Ectodermal cell (in vitro differentiated cells): ENCODE measurements at regions not wholly inside any gene's neighbourhood (a gene's known extent, or its start where the extent isn't known, plus 50 kb on each side); places are given as distances from the start of the nearest gene placed in this dataset.
"Not testable (repeated sequence)": the region's sequence is repeated elsewhere in the genome, so short reads cannot be mapped to it uniquely, and the experiment has no call there.

Experiments used
- H3K27ac ChIP-seq: 2 replicates; pipeline ENCODE4 v1.7.0; 2013; ENCODE audit warnings: mild to moderate bottlenecking, low read depth, low read length; ENCODE audit not compliant: insufficient read depth, poor library complexity, severe bottlenecking
- H3K27me3 ChIP-seq: 2 replicates; pipeline ENCODE4 v1.7.0; 2013; ENCODE audit warnings: mild to moderate bottlenecking, low read length; ENCODE audit not compliant: insufficient read depth, control insufficient read depth, poor library complexity, severe bottlenecking
- H3K36me3 ChIP-seq: one replicate; pipeline ENCODE4 v1.7.0; 2013; ENCODE audit warnings: low read length; ENCODE audit not compliant: control insufficient read depth, insufficient read depth
- H3K4me1 ChIP-seq: one replicate; pipeline ENCODE4 v1.7.0; 2013; ENCODE audit warnings: low read length; ENCODE audit not compliant: control insufficient read depth, insufficient read depth
- H3K4me3 ChIP-seq: 2 replicates; pipeline ENCODE4 v1.7.0; 2013; ENCODE audit warnings: low read depth, low read length, control low read depth; ENCODE audit not compliant: insufficient read depth
- H3K9me3 ChIP-seq: 2 replicates; pipeline ENCODE4 v1.7.0; 2013; ENCODE audit warnings: mild to moderate bottlenecking, low read length, moderate library complexity; ENCODE audit not compliant: control insufficient read depth
- WGBS, 2 experiments: methylation state at CpG; one replicate each; pipeline ENCODE4 v1.1.7; 2013; ENCODE audit warnings: missing lambda C conversion rate in 2 of 2; 5-methylcytosine and 5-hydroxymethylcytosine counted together

DNA sequence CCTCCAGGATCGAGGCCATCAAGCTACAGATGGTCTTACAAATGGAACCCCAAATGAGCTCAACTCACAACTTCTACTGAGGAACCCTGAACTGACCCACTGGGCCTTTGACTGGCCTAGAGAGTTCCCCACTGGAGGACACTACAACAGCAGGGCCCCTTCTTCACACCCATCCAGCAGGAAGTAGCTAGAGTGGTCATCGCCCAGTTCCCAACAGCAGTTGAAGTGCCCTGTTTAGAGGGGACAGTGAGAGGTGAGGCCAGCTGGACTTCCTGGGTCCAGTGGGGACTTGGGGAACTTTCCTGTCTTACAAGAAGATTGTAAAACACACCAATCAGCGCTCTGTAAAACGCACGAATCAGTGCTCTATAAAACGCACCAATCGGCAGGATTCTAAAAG, 247.9 kb upstream of the BTG1 start:
- H3K27ac ChIP-seq: no peak overlapping the region
- WGBS, 2 experiments: 92 to 94% methylated on average over 7 of the region's 7 CpGs

DNA sequence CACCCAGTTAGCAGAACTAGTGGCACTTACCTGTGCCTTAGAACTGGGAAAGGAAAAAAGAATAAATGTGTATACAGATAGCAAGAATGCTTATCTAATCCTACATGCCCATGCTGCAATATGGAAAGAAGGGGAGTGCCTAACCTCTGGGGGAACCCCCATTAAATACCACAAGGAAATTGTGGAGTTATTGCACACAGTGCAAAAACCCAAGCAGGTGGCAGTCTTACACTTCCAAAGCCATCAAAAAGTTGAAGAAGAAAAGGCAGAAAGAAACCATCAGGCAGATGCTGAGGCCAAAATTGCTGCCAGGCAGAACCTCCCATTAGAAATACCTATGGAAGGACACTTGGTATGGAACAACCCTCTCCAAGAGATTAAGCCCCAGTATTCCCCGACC, 246.1 kb upstream of the BTG1 start:
- not testable (repeated sequence) for H3K9me3 ChIP-seq, H3K4me1 ChIP-seq, H3K36me3 ChIP-seq, H3K4me3 ChIP-seq, H3K27ac ChIP-seq, H3K27me3 ChIP-seq
- 91 to 100% methylated on average over 1 of the region's 1 CpG for WGBS, 2 experiments

More for the DNA sequence above, 247.9 kb upstream of the BTG1 start:
- no peaks in the 10 kb centered on the region for H3K9me3 ChIP-seq
- no peak overlapping the region for H3K4me3 ChIP-seq
- no peaks in the 10 kb centered on the region for H3K27me3 ChIP-seq
- no peaks in the 10 kb centered on the region for H3K4me1 ChIP-seq
- no peaks in the 10 kb centered on the region for H3K36me3 ChIP-seq

DNA sequence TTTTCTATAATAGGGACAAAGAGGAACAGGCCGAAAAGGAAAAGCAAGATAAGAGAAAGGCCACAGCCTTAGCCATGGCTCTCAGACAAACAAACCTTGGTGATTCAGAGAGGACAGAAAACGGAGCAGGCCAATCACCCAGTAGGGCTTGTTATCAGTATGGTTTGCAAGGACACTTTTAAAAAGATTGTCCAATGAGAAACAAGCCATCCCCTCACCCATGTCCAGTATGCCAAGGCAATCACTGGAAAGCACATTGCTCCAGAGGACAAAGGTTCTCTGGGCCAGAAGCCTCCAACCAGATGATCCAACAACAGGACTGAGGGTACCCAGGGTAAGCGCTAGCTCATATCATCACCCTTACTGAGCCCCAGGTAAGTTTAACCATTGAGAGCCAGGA, 243.8 kb upstream of the BTG1 start:
- Histone ChIP-seq H3K27ac (no peak overlapping the region), H3K4me1 (no peaks in the 10 kb centered on the region), H3K27me3 (no peaks in the 10 kb centered on the region), H3K36me3 (no peaks in the 10 kb centered on the region), H3K9me3 (no peaks in the 10 kb centered on the region), H3K4me3 (no peak overlapping the region)
- 75 to 81% methylated on average over 3 of the region's 3 CpGs for WGBS, 2 experiments

- Histone ChIP-seq H3K9me3 (no peaks in the 10 kb centered on the region), H3K27ac (no peak overlapping the region), H3K36me3 (no peaks in the 10 kb centered on the region), H3K4me3 (no peak overlapping the region), H3K27me3 (no peaks in the 10 kb centered on the region), H3K4me1 (no peaks in the 10 kb centered on the region)
- WGBS, 2 experiments: 90 to 93% methylated on average over 2 of the region's 2 CpGs
Measured at GRCh38 chr12:92385296-92385695, 239.7 kb upstream of the BTG1 start.

DNA sequence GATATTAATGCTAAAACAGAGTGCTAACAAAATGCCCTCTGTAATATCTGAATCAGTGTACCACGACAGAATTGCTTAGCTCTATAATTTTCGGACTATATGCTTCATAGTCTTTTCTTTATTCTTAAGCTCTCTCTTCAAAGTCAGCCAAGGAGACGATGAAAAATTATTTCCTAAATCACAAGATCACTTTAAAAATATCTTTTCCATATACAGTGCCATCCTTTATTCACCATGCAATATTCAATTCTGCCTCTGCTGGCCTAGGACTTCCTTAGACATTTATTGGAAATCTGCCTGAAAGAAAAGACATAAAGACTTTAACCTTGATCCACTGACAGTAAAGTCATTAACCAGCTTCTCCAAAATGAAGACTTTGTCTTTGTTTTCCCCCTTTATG, 238.9 kb upstream of the BTG1 start:
- Histone ChIP-seq H3K9me3 (no peaks in the 10 kb centered on the region), H3K4me3 (no peak overlapping the region)
- 85 to 88% methylated on average over 3 of the region's 3 CpGs for WGBS, 2 experiments

DNA sequence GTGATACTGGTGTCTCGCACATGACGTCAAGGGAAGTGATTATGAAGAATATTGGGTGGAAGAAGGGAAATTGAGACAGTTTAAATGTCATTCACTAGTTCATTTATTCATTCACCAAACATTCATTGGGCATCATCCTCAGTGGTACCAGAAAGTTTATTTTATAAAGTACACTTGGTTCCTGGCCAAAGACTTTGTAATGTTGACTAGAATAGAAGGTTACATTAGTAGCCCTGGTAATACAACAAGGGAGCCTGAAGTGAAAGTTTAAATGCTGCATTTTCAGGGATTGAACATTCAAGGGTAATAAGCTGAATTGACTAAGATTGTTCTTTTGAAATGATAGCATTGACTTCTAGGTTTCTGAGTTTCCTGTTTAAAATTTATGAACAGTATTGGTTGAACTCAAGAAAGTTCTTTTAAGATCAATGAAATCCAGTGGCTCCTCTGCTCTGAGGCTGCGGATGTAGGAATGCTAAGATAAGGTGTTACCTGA, 236.8 kb upstream of the BTG1 start:
- 100% methylated on average over 1 of the region's 3 CpGs; no CpG with 5 or more reads in 1 of the 2 experiments for WGBS, 2 experiments

More for the DNA sequence above, 238.9 kb upstream of the BTG1 start:
- no peaks in the 10 kb centered on the region for H3K36me3 ChIP-seq
- H3K27me3 ChIP-seq: no peaks in the 10 kb centered on the region
- no peaks in the 10 kb centered on the region for H3K4me1 ChIP-seq
- H3K27ac ChIP-seq: no peak overlapping the region

GRCh38 chr12:92381856-92382255, 236.2 kb upstream of the BTG1 start:
- no peak overlapping the region for H3K27ac ChIP-seq
- no peaks in the 10 kb centered on the region for H3K27me3 ChIP-seq
- H3K4me3 ChIP-seq: no peak overlapping the region
- no peaks in the 10 kb centered on the region for H3K4me1 ChIP-seq
- no peaks in the 10 kb centered on the region for H3K9me3 ChIP-seq
- H3K36me3 ChIP-seq: no peaks in the 10 kb centered on the region

More for the DNA sequence above, 236.8 kb upstream of the BTG1 start:
- H3K4me3 ChIP-seq: no peak overlapping the region
- H3K27me3 ChIP-seq: no peaks in the 10 kb centered on the region
- H3K36me3 ChIP-seq: no peaks in the 10 kb centered on the region
- no peaks in the 10 kb centered on the region for H3K9me3 ChIP-seq
- no peaks in the 10 kb centered on the region for H3K4me1 ChIP-seq
- H3K27ac ChIP-seq: no peak overlapping the region

GRCh38 chr12:92378682-92379479, 233.2 kb upstream of the BTG1 start:
- Histone ChIP-seq H3K27ac (no peak overlapping the region), H3K4me1 (no peaks in the 10 kb centered on the region), H3K27me3 (no peaks in the 10 kb centered on the region), H3K9me3 (no peaks in the 10 kb centered on the region), H3K36me3 (no peaks in the 10 kb centered on the region), H3K4me3 (no peak overlapping the region)
- 89% methylated on average over 3 to 4 of the region's 4 CpGs for WGBS, 2 experiments

GRCh38 chr12:92375504-92375903, 229.9 kb upstream of the BTG1 start:
- not testable (repeated sequence) for H3K4me3 ChIP-seq, H3K36me3 ChIP-seq, H3K9me3 ChIP-seq, H3K27me3 ChIP-seq, H3K4me1 ChIP-seq, H3K27ac ChIP-seq
- WGBS, 2 experiments: 86 to 99% methylated on average over 3 of the region's 3 CpGs

DNA sequence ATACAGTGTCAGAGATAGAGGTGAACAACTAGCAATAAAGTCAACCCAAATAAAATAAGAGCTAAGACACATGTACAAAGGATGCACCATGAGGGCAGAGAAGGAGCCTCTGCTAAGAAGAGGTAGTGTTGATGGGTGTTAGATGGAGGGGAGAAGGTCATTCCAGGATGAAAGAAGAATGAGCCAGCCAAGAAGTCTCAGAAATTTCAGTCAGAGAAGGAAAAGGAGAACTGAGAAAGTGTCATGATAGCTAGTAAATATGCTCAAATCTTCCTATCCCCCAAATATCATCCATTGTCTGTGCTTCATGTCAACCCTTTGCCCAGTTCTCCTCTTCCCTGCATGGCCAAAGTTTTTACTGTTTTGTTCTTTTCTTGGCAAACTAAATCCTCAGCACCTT, 225.2 kb upstream of the BTG1 start:
- Histone ChIP-seq H3K27me3 (no peaks in the 10 kb centered on the region), H3K27ac (no peak overlapping the region), H3K36me3 (no peaks in the 10 kb centered on the region), H3K4me1 (no peaks in the 10 kb centered on the region), H3K4me3 (no peak overlapping the region), H3K9me3 (no peaks in the 10 kb centered on the region)
